ENCODE measurements at regions not wholly inside any gene's neighbourhood (a gene's known extent, or its start where the extent isn't known, plus 50 kb on each side); places are given as distances from the start of the nearest gene placed in this dataset.

GRCh38 chr1:38677311-38677710, 182.3 kb downstream of the RRAGC start:
- H3K4me3 ChIP-seq: no peak overlapping the region
- no peak overlapping the region for H3K27ac ChIP-seq
- no peaks in the 10 kb centered on the region for H3K4me1 ChIP-seq
- H3K27me3 ChIP-seq (replicated peaks in 1 of 7): no peaks in the 10 kb centered on the region
- DNase-seq: no peak
- TF ChIP-seq POLR2AphosphoS5 (IDR thresholded peaks at IDR 0.05) (no peak), POLR2A (IDR thresholded peaks at IDR 0.05) (no peak), CTCF (IDR thresholded peaks at IDR 0.05 in 8 of 11, conservative IDR thresholded peaks at IDR 0.05 in 3 of 11) (no peak)
- intact Hi-C loops (cut with DNase I; ENCODE audit: low total_unique reads): no loop called here
- 84 to 96% (median 88%) methylated on average over 6 of the region's 6 CpGs for WGBS, 5 donors
- no peaks in the 10 kb centered on the region for H3K36me3 ChIP-seq
- no peaks in the 10 kb centered on the region for H3K9me3 ChIP-seq

GRCh38 chr1:38672692-38673091, 186.9 kb downstream of the RRAGC start:
- Histone ChIP-seq H3K27me3 (replicated peaks in 1 of 7) (peaks cover 0 to 20% (median 0%) of the 10 kb centered on the region in 7 donors), H3K4me1 (no peaks in the 10 kb centered on the region), H3K9me3 (no peaks in the 10 kb centered on the region), H3K36me3 (no peaks in the 10 kb centered on the region), H3K4me3 (no peak overlapping the region), H3K27ac (no peak overlapping the region)
- 62 to 78% (median 69%) methylated on average over 4 of the region's 4 CpGs for WGBS, 5 donors
- intact Hi-C loops (cut with DNase I; ENCODE audit: low total_unique reads): no loop called here
- no peak for TF ChIP-seq POLR2A (IDR thresholded peaks at IDR 0.05)
- TF ChIP-seq POLR2AphosphoS5 (IDR thresholded peaks at IDR 0.05): no peak
- no peak for TF ChIP-seq CTCF (IDR thresholded peaks at IDR 0.05 in 8 of 11, conservative IDR thresholded peaks at IDR 0.05 in 3 of 11)
- no peak for DNase-seq

- H3K4me1 ChIP-seq: no peaks in the 10 kb centered on the region
- intact Hi-C loops (cut with DNase I; ENCODE audit: low total_unique reads): no loop called here
Observed at GRCh38 chr1:38671221-38671620, 188.4 kb downstream of the RRAGC start.

GRCh38 chr1:38670544-38671122, 188.9 kb downstream of the RRAGC start:
- WGBS, 5 donors: 82 to 89% (median 88%) methylated on average over 4 of the region's 4 CpGs
- H3K27me3 ChIP-seq (replicated peaks in 1 of 7): peaks cover 0 to 25% (median 0%) of the 10 kb centered on the region in 7 donors
- intact Hi-C loops (cut with DNase I; ENCODE audit: low total_unique reads): no loop called here
- H3K4me3 ChIP-seq: no peak overlapping the region
- H3K27ac ChIP-seq: no peak overlapping the region
- TF ChIP-seq CTCF (IDR thresholded peaks at IDR 0.05 in 8 of 11, conservative IDR thresholded peaks at IDR 0.05 in 3 of 11) (no peak), POLR2AphosphoS5 (IDR thresholded peaks at IDR 0.05) (no peak), POLR2A (IDR thresholded peaks at IDR 0.05) (no peak)
- H3K9me3 ChIP-seq: peaks cover 0 to 5% (median 3%) of the 10 kb centered on the region in 8 donors
- H3K36me3 ChIP-seq: no peaks in the 10 kb centered on the region
- no peak for DNase-seq
- H3K4me1 ChIP-seq: no peaks in the 10 kb centered on the region

More at GRCh38 chr1:38671221-38671620, 188.4 kb downstream of the RRAGC start:
- no peak overlapping the region for H3K27ac ChIP-seq
- TF ChIP-seq POLR2AphosphoS5 (IDR thresholded peaks at IDR 0.05): no peak
- TF ChIP-seq POLR2A (IDR thresholded peaks at IDR 0.05): no peak
- TF ChIP-seq CTCF (IDR thresholded peaks at IDR 0.05 in 8 of 11, conservative IDR thresholded peaks at IDR 0.05 in 3 of 11): no peak
- peaks cover 0 to 25% (median 0%) of the 10 kb centered on the region in 7 donors for H3K27me3 ChIP-seq (replicated peaks in 1 of 7)
- DNase-seq: no peak
- no peaks in the 10 kb centered on the region for H3K36me3 ChIP-seq
- no peaks in the 10 kb centered on the region for H3K9me3 ChIP-seq
- no peak overlapping the region for H3K4me3 ChIP-seq
- WGBS, 5 donors: 88 to 90% (median 89%) methylated on average over 8 of the region's 8 CpGs

Data from spleen (tissue), 11 donors.